GM19239 (cell line): ENCODE measurements at regions not wholly inside any gene's neighbourhood (a gene's known extent, or its start where the extent isn't known, plus 50 kb on each side); places are given as distances from the start of the nearest gene placed in this dataset.
"Not testable (repeated sequence)": the region's sequence is repeated elsewhere in the genome, so short reads cannot be mapped to it uniquely, and the experiment has no call there.

Experiments
- DNase-seq: peaks from one replicate; pipeline ENCODE4 v3.0.0; 2011; ENCODE audit warnings: low spot score; ENCODE audit not compliant: insufficient read length
- FAIRE-seq: peaks from 2 replicates; lab custom pipeline; 2011; peaks lifted over from hg19 to GRCh38; lab: Jason Lieb, UNC

- no peak for DNase-seq
- no peak for FAIRE-seq
Observed at GRCh38 chrX:34716302-34716701, 59.2 kb upstream of the TMEM47 start.

- DNase-seq (no peak), FAIRE-seq (no peak)
Observed at GRCh38 chrX:34734383-34734782, 77.3 kb upstream of the TMEM47 start.

- DNase-seq (no peak), FAIRE-seq (no peak)
Observed at GRCh38 chrX:34744521-34744920, 87.4 kb upstream of the TMEM47 start.

GRCh38 chrX:34749896-34750295, 92.8 kb upstream of the TMEM47 start:
- FAIRE-seq (no peak), DNase-seq (no peak)

GRCh38 chrX:34764852-34765361, 107.8 kb upstream of the TMEM47 start:
- FAIRE-seq (no peak), DNase-seq (no peak)

GRCh38 chrX:34768290-34768689, 111.2 kb upstream of the TMEM47 start:
- FAIRE-seq (no peak), DNase-seq (no peak)

GRCh38 chrX:34770511-34770910, 113.4 kb upstream of the TMEM47 start:
- no peak for FAIRE-seq

GRCh38 chrX:34778916-34779315, 121.8 kb upstream of the TMEM47 start:
- FAIRE-seq: no peak
- DNase-seq: no peak

More at GRCh38 chrX:34770511-34770910, 113.4 kb upstream of the TMEM47 start:
- no peak for DNase-seq

- no peak for FAIRE-seq
- no peak for DNase-seq
Observed at GRCh38 chrX:34790026-34790425, 132.9 kb upstream of the TMEM47 start.

- FAIRE-seq (no peak), DNase-seq (no peak)
Observed at GRCh38 chrX:34805951-34806350, 136.6 kb upstream of the FAM47B start.

- DNase-seq: no peak
- no peak for FAIRE-seq
Observed at GRCh38 chrX:34809096-34809495, 133.5 kb upstream of the FAM47B start.

- DNase-seq: no peak
- no peak for FAIRE-seq
Observed at GRCh38 chrX:34810364-34810763, 132.2 kb upstream of the FAM47B start.

- DNase-seq (no peak), FAIRE-seq (no peak)
Observed at GRCh38 chrX:34810916-34811315, 131.7 kb upstream of the FAM47B start.

GRCh38 chrX:34813618-34814017, 129.0 kb upstream of the FAM47B start:
- FAIRE-seq (no peak), DNase-seq (no peak)

GRCh38 chrX:34826964-34827363, 115.6 kb upstream of the FAM47B start:
- FAIRE-seq (no peak), DNase-seq (no peak)

GRCh38 chrX:34839451-34839850, 103.1 kb upstream of the FAM47B start:
- FAIRE-seq: no peak
- DNase-seq: no peak

GRCh38 chrX:34841205-34841604, 101.4 kb upstream of the FAM47B start:
- FAIRE-seq, DNase-seq: not testable (repeated sequence)

GRCh38 chrX:34848281-34848680, 94.3 kb upstream of the FAM47B start:
- DNase-seq: no peak
- no peak for FAIRE-seq

GRCh38 chrX:34849371-34849770, 93.2 kb upstream of the FAM47B start:
- no peak for DNase-seq
- FAIRE-seq: no peak

- FAIRE-seq (no peak), DNase-seq (no peak)
Observed at GRCh38 chrX:34859191-34859590, 83.4 kb upstream of the FAM47B start.

GRCh38 chrX:34863906-34864305, 78.7 kb upstream of the FAM47B start:
- FAIRE-seq: no peak
- no peak for DNase-seq

GRCh38 chrX:34866646-34867045, 76.0 kb upstream of the FAM47B start:
- no peak for DNase-seq
- no peak for FAIRE-seq

GRCh38 chrX:34868633-34869032, 74.0 kb upstream of the FAM47B start:
- DNase-seq (no peak), FAIRE-seq (peak; percentile 14)
